ENCODE measurements at regions not wholly inside any gene's neighbourhood (a gene's known extent, or its start where the extent isn't known, plus 50 kb on each side); places are given as distances from the start of the nearest gene placed in this dataset.

DNA sequence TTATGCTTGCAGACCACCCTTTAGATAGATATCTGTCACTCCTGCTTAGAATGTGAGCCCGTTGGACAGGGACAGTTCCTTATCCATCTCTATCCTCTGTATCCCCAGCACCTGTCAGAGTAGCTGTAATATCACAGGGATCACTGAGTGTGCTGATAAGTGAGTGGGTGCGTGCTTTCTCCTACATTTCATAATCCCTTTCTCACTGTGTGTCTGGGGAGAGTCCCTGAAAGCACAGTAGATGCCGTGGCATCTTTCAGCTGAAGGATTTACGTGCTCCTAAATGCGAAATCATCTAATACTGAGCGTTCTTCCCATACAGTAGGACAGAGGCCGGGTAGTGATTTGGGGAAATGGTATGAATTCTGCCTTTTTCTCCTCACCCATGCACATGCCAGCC lies 198.9 kb upstream of the SASH1 start:
- TF ChIP-seq TCF12 (IDR thresholded peaks at IDR 0.05; ENCODE audit: low read depth) = no peak
- no peak for TF ChIP-seq ZBTB7A (IDR thresholded peaks at IDR 0.05; ENCODE audit: low read depth)
- no peak for TF ChIP-seq EGR1 (IDR thresholded peaks at IDR 0.05)
- TF ChIP-seq, protein P1, sequence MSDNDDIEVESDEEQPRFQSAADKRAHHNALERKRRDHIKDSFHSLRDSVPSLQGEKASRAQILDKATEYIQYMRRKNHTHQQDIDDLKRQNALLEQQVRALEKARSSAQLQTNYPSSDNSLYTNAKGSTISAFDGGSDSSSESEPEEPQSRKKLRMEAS (IDR thresholded peaks at IDR 0.05) = no peak
- TF ChIP-seq, protein P2, sequence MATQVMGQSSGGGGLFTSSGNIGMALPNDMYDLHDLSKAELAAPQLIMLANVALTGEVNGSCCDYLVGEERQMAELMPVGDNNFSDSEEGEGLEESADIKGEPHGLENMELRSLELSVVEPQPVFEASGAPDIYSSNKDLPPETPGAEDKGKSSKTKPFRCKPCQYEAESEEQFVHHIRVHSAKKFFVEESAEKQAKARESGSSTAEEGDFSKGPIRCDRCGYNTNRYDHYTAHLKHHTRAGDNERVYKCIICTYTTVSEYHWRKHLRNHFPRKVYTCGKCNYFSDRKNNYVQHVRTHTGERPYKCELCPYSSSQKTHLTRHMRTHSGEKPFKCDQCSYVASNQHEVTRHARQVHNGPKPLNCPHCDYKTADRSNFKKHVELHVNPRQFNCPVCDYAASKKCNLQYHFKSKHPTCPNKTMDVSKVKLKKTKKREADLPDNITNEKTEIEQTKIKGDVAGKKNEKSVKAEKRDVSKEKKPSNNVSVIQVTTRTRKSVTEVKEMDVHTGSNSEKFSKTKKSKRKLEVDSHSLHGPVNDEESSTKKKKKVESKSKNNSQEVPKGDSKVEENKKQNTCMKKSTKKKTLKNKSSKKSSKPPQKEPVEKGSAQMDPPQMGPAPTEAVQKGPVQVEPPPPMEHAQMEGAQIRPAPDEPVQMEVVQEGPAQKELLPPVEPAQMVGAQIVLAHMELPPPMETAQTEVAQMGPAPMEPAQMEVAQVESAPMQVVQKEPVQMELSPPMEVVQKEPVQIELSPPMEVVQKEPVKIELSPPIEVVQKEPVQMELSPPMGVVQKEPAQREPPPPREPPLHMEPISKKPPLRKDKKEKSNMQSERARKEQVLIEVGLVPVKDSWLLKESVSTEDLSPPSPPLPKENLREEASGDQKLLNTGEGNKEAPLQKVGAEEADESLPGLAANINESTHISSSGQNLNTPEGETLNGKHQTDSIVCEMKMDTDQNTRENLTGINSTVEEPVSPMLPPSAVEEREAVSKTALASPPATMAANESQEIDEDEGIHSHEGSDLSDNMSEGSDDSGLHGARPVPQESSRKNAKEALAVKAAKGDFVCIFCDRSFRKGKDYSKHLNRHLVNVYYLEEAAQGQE (IDR thresholded peaks at IDR 0.05; ENCODE audit: low read depth) = no peak

Measured in Ishikawa (cell line).